HG03103 (cell line): ENCODE measurements at regions not wholly inside any gene's neighbourhood (a gene's known extent, or its start where the extent isn't known, plus 50 kb on each side); places are given as distances from the start of the nearest gene placed in this dataset.

Experiments
- ATAC-seq: cut with Tn5 transposase; IDR thresholded peaks from one replicate; pipeline ENCODE4 v1.9.1; 2021; ENCODE audit warnings: low read depth; ENCODE audit not compliant: unreplicated experiment

DNA sequence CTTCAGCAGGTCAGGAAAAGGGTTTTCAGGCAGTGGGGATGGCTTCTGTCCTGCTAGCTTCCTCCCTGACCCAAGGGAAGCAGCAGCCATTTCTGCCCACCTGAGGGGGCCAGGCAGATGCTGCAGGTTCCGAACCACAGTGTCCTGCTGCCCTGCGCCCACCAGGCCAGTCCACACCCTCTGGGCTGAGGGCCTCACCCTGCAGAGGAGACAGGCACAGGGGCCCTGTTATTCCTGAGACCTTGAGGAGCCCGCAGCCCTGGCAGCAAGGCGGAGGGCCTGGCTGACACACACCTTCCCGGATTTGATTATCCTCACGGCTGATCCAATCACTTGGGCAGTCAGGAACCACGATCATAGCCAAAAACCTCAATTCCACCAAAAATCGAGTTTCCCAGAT, 725.8 kb downstream of the BRD1 start:
- ATAC-seq: no peak

DNA sequence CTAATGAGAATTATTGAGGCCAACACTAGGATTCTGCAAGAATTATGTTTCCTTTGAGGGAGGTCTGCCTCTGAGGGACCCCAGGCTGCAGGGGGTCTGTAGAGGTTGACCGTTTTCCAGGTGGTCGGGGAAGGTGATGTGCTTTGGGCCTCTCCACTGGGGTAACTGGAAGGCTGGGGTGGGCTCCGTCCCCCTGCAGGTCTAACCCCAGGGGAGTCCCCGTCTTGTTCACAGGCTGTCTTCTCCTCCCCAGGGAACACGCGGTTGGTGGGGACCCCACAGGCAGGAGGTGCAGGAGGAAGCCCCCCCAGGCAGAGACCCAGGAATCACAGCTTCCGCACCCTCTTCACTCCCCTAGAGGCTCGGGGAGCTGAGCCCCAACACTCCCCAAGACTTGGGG, 726.4 kb downstream of the BRD1 start:
- no peak for ATAC-seq

GRCh38 chr22:49100773-49101172, 726.9 kb downstream of the BRD1 start:
- no peak for ATAC-seq

DNA sequence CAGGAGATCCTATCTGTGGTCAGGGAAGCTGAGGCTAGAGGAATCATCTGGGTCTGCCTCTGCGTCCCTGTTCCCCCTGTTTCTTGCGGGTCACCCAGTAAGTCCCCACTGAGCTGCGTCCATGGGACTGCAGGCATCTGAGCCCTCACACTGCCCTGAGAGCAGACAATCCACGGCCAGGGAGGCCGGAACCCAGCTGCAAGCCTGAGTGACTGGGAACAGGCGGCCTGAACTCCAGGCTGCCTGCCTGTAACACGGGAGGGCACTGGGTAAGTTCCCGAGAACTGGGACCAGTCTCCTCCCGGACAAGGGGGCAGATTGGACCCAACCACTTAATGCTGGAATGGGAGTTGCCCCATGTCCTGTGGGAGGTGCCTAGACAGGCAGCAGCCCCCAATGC, 727.4 kb downstream of the BRD1 start:
- no peak for ATAC-seq

DNA sequence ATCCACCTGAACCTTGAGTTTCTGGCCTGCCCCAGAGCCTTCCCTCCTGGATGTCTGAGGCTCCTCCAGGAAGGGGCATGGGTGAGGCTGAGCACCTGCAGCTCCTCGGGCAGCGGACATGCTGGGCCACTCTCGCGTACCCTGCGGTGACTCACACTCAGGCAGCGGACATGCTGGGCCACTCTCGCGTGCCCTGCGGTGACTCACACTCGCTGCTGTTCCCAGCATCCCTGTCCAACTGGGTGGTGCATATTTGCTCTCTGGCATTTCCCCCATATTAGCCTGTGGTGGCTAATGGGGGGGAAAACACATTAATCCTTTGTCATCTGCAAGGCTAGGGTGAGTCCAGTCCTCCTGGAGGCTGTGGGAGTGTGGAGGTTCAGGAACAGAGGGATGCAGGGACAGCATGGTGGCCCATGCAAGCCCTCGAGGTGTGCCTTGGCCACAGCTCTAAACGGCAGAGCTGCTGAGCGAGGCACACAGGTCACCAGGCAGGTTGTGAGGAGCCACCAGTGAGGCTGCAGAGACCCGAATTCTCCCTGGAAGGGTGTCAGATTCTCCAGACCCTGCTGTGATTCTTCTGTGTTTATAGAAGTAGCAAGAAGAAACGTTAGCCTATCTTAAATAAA, 728.1 kb downstream of the BRD1 start:
- ATAC-seq: no peak

GRCh38 chr22:49099089-49099488, 728.6 kb downstream of the BRD1 start:
- ATAC-seq: no peak

GRCh38 chr22:49097966-49098365, 729.7 kb downstream of the BRD1 start:
- no peak for ATAC-seq

DNA sequence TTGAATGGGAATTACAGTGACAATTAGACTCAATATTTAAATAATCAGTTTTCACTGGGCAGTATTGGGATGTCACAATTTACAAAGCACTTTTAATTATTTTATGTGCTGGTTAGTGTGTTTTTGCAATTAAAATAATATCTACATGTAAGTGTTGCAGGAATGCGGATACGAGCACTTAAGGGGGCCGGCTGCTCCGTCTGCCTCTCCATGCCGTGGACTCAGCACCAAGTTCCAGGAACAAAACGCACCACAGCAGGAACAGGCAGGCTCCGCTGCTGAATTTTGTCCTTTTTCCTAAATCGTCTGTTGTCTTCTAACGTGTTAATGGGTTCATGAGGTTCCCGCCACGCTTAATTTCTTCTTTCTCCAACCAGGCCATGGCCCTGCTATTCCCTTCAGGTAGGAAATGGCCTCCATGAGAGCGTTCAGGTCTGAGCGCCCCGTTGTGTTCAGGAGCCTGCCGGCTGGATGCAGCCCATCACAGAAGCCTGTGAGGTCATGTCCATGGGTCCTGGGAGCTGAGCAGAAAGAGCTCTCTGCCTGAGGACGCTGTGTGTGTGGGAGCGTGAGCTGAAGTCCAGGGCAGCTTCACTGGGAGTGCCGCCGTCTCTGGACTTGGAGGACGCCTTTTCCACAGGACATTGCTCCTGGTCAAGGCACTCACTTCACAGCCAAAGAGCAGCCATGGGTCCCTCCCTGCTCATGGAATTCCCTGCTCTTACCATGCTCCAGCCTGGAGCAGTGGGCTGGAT, 730.3 kb downstream of the BRD1 start:
- no peak for ATAC-seq

DNA sequence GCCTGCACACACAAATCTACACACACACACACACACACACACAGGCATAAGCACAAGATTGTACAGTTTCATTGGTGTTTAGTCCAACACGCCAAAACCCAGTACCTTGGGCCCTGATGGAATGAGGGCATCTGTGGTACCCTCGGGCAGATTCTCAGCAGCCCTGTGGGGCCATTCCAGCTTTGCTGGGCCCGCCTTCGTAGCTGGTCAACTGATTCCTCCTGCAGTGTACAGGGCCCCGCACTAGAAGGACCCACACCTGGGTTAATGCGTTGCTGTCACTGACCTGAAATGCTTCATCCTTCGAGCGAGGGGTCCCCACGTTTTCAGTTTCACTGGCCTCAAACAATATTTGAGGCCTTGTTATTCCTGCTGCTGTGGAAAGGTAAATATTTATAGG, 731.2 kb downstream of the BRD1 start:
- no peak for ATAC-seq

GRCh38 chr22:49095366-49095765, 732.3 kb downstream of the BRD1 start:
- no peak for ATAC-seq

GRCh38 chr22:49094858-49095257, 732.8 kb downstream of the BRD1 start:
- no peak for ATAC-seq

- ATAC-seq: no peak
Observed at GRCh38 chr22:49094151-49094550, 733.5 kb downstream of the BRD1 start.

GRCh38 chr22:49093192-49093880, 734.3 kb downstream of the BRD1 start:
- no peak for ATAC-seq

DNA sequence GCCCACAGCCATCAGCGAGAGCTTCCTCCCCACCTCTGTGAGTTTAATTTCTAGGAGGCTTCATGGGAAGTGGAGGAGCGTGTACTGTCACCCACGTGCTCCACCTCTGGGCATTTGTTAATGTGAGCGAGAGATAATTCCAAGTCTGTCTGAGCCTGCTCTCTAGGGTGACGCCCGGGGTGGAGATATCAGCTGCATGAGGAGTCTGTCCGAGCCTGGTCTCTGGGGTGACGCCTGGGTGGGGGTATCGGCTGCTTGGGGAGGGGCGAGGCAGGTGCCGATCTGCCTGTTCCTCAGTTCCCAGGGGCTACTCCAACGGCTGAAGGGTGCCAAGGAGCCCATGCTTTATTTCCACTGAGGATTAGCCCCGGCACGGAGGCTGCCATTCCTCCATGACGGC, 735.0 kb downstream of the BRD1 start:
- ATAC-seq: no peak

DNA sequence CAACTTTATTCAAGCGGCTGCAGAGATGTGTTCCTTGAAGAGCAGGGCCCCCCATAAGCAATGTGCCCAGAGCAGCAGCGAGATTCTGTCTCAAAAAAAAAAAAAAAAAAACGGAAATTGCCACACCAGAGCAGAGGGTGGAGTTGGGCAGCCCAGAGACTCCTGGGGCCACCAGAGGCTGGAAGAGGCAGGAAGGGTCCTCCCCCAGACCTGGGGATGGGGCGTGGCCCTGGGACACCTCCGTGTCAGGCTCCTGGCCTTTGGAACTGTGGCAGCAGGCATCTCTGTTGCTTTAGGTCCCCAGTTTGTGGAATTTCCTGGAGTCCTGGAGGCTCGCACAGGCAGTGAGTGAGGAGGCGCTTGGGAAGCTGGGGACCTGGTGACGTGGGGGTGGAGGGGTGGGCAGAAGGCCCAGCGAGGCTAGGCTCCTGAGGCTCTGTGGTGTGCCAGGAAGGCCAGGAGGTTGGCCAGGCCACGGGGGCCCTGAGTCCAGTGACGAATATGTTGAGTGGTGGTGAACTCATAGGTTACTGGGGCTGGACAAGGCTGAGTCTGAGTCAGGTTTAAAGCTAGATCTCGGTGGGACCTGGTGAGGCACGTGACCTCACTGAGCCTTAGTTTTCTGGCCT, 735.6 kb downstream of the BRD1 start:
- no peak for ATAC-seq

DNA sequence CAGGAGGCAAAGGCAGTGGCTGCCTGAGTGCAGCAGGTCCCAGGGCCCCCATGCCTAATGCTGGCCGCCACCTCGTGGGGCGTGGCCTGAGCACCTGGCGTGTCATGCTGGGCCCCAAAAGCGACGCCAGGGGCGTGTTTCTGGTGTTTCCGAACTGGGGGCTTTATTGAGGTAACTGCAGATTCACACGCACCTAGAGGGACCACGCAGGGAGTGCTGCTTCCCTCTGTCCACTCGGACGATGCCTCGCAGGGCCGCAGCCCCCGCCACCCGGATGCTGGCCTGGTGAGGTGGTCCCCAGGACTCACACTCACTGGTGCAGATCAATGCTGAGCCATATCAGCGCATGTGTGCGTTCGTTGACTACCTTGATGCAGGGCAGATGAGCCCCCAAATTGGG, 736.2 kb downstream of the BRD1 start:
- no peak for ATAC-seq

- ATAC-seq: no peak
Observed at GRCh38 chr22:49090853-49091135, 736.9 kb downstream of the BRD1 start.

DNA sequence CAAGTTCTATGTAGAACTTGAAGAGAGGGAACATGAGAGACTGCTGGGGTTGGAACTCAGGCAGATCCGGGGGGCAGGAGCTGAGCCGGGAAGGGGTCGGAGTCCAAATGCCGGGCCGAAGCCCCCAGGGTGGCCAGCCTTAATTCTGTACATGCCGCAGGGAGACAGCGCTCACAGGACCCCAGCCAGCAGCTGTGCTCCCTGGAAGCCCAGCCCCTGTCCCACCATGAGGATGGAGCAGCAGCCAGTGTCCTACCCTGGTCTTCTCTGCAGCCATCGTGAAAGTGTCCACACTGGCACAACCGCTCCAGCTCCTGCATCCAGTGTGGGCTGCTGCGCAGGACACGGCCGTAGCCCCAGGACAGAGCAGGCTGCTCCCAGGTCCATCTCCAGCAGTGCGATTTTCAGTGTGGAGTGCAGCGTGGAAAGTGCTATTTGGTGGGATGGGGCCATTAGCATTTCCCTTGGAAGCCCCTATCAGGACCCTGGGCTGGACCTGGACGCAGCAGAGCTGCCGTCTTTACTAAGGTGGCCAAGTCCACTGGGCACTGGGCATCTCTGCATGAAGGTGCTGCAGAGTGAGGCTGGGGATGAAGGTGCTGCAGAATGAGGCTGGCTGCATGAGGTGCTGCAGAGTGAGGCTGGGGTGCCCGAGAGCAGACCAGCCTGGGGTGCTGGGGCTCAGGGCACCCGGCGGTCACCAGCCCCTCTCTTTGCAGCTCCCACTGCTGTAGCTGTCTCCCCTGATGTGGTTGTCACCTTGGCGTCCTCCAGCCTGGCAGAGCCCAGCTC, 737.4 kb downstream of the BRD1 start:
- ATAC-seq: no peak

GRCh38 chr22:49088801-49089791, 738.6 kb downstream of the BRD1 start:
- ATAC-seq: no peak
